ENCODE measurements at regions not wholly inside any gene's neighbourhood (a gene's known extent, or its start where the extent isn't known, plus 50 kb on each side); places are given as distances from the start of the nearest gene placed in this dataset.
A peak's percentile ranks its signal among the peaks of the same experiment; 100 is the strongest.

DNA sequence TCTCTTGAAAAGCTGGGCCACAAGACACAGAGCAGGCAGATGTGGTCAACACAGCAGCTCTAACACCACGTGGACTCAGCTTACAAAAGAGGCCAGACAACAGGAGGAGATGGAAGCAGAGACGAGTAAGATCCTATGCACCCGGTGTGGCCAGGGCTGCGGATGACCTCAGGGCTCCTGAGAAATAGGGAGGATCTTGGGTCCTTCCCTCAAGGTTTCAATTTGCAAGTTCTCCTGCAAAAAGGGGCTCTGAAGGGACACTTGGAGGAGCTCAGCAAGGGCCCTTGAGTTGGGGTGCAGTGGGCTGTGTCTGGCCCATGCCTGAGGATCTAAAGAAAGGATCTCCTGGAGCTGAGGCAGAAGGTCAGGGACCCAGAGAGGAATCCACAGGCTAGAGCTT, 249.5 kb upstream of the IGF1R start (continued):
- no peak for TF ChIP-seq LARP7 (IDR thresholded peaks at IDR 0.05)
- TF ChIP-seq ZNF23 (CRISPR knock-in tag; IDR thresholded peaks at IDR 0.05) = no peak
- no peak for TF ChIP-seq CAMTA2 (CRISPR knock-in tag; conservative IDR thresholded peaks at IDR 0.05)
- TF ChIP-seq MEF2D (tag; conservative IDR thresholded peaks at IDR 0.05; ENCODE audit: low read depth) = no peak

GRCh38 chr15:98400120-98400519, 248.2 kb upstream of the IGF1R start:
- BruUV-seq (replicated peaks) = no TSS peak
- TF ChIP-seq, protein P1, sequence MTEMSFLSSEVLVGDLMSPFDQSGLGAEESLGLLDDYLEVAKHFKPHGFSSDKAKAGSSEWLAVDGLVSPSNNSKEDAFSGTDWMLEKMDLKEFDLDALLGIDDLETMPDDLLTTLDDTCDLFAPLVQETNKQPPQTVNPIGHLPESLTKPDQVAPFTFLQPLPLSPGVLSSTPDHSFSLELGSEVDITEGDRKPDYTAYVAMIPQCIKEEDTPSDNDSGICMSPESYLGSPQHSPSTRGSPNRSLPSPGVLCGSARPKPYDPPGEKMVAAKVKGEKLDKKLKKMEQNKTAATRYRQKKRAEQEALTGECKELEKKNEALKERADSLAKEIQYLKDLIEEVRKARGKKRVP (CRISPR knock-in tag; IDR thresholded peaks at IDR 0.05) = no peak
- no peak for TF ChIP-seq TCF7L2 (IDR thresholded peaks at IDR 0.05; ENCODE audit: low read depth, low read length)
- TF ChIP-seq RBBP5 (IDR thresholded peaks at IDR 0.05; ENCODE audit: borderline replicate concordance, insufficient read depth, low read length, poor library complexity, severe bottlenecking) = no peak
- TF ChIP-seq RBM25 (IDR thresholded peaks at IDR 0.05; ENCODE audit: low read depth, low read length, severe bottlenecking) = peak; percentile 39
- TF ChIP-seq ZNF780A (CRISPR knock-in tag; IDR thresholded peaks at IDR 0.05) = no peak
- TF ChIP-seq TARDBP (IDR thresholded peaks at IDR 0.05) = no peak
- TF ChIP-seq RAD51 (IDR thresholded peaks at IDR 0.05; ENCODE audit: borderline replicate concordance, low read depth) = no peak
- no peak for TF ChIP-seq COPS2 (conservative IDR thresholded peaks at IDR 0.05)
- TF ChIP-seq CUX1 (CRISPR knock-in tag; IDR thresholded peaks at IDR 0.05) = no peak
- no peak for TF ChIP-seq ELF1 (tag; IDR thresholded peaks at IDR 0.05)
- no peak for TF ChIP-seq TEAD4 (IDR thresholded peaks at IDR 0.05; ENCODE audit: low read length)
- TF ChIP-seq TEAD4 (CRISPR knock-in tag; IDR thresholded peaks at IDR 0.05; ENCODE audit: borderline replicate concordance) = no peak
- peak; percentile 95 for TF ChIP-seq ZNF134 (CRISPR knock-in tag; conservative IDR thresholded peaks at IDR 0.05)
- no peak for TF ChIP-seq NR1H2 (CRISPR knock-in tag; IDR thresholded peaks at IDR 0.05)
- no peak for TF ChIP-seq TGIF2 (CRISPR knock-in tag; IDR thresholded peaks at IDR 0.05)

More at GRCh38 chr15:98400120-98400519, 248.2 kb upstream of the IGF1R start:
- no peaks in the 10 kb centered on the region for H3K4me1 ChIP-seq (replicated peaks in 1 of 2; ENCODE audit: control insufficient read depth in 2 of 2, insufficient read depth in 2 of 2, low read length in 2 of 2)
- intact Hi-C loops (cut with micrococcal nuclease) = no loop called here
- peaks cover 3 to 10% of the 10 kb centered on the region in 2 experiments; a peak in 3 of 5 replicates for H3K27me3 ChIP-seq (ENCODE audit: control insufficient read depth in 2 of 2, insufficient read depth in 2 of 2, low read length in 2 of 2)
- no peaks in the 10 kb centered on the region for H3K9me1 ChIP-seq (ENCODE audit: control insufficient read depth, insufficient read depth, low read length)
- H3K27ac ChIP-seq (ENCODE audit: extremely low read depth, low read depth, low read length) = no peak overlapping the region
- FAIRE-seq (no peak), ATAC-seq (no peak), DNase-seq (ENCODE audit: extremely low read depth in 1 of 4, low spot score in 3 of 4) (no peak)
- no peak overlapping the region for H3K9ac ChIP-seq (ENCODE audit: insufficient read depth in 1 of 2, low read depth in 2 of 2, low read length in 2 of 2)
- H3K36me3 ChIP-seq (ENCODE audit: control insufficient read depth, insufficient read depth, low read length) = no peaks in the 10 kb centered on the region
- no peak overlapping the region for H3K4me2 ChIP-seq (ENCODE audit: insufficient read depth, low read length)
- H3K9me3 ChIP-seq (replicated peaks; ENCODE audit: control insufficient read depth, insufficient read depth, low read depth, low read length) = no peaks in the 10 kb centered on the region
- ChIA-PET POLR2A (interaction anchor here (1.1 kb wide), 1 partner anchor 26 kb away, joined by 4 read pairs; no protein-coding TSS in a partner anchor), CTCF (ENCODE audit: low intra/inter-chr PET ratio) (no interaction called here)
- no peak overlapping the region for H3K4me3 ChIP-seq
- no peaks in the 10 kb centered on the region for H3K79me2 ChIP-seq (ENCODE audit: control insufficient read depth, insufficient read depth, low read length)
- in situ Hi-C loops (cut with MboI) = no loop called here
- no peak overlapping the region for H2AFZ ChIP-seq (ENCODE audit: low read depth, low read length)
- no peaks in the 10 kb centered on the region; the same call in 1 of the 2 replicates for H4K20me1 ChIP-seq (replicated peaks; ENCODE audit: control insufficient read depth, insufficient read depth, low read length)
- WGBS (ENCODE audit: insufficient coverage, low coverage, missing lambda C conversion rate) = 4% methylated on average over 2 of the region's 2 CpGs
